ENCODE measurements at regions not wholly inside any gene's neighbourhood (a gene's known extent, or its start where the extent isn't known, plus 50 kb on each side); places are given as distances from the start of the nearest gene placed in this dataset.

DNA sequence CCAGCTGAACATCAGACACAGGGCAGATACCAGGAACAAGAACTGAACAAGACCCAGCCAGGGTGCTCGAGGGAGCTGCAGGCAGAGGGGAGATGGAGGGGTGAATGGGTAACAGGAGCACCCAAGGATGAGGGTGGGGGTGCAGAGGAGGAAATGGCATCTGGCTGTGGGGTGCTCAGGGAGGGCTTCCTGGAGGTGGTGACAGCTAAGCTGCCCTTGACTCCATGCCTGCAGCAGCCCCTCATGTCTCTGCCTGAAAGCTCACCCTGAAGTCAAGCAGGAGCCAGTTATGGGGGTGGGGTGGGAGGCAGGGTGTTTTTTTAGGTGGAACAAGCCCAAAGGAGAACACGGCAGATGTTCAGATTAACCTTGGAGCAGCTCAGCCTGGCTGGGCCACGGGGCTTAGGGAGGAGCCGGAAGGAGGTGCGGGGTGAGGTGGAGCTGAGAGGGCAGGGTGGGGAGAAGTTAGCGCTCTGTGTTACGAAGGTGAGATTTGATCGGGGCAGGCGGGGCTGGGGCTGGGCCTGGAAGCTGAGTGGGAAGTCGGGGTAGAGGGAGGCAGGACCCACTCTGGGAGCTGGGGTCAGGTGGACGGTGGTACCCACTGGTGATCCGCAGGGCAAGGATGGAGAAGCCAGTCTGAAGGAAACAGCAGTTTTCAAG is 143.0 kb downstream of the ENGASE start:
- WGBS, 4 donors = 51 to 59% (median 56%) methylated on average over 12 of the region's 12 CpGs
- H3K27ac ChIP-seq = no peak overlapping the region
- intact Hi-C loops (cut with DNase I) = no loop called here
- ATAC-seq (no peak), DNase-seq (peak in 1 of 5 donors; percentile 37)
- H3K9me3 ChIP-seq = no peaks in the 10 kb centered on the region
- H3K36me3 ChIP-seq = no peaks in the 10 kb centered on the region
- H3K27me3 ChIP-seq = peaks cover 20 to 92% (median 56%) of the 10 kb centered on the region in 9 donors
- TF ChIP-seq POLR2A (IDR thresholded peaks at IDR 0.05) = no peak
- TF ChIP-seq, protein P1, sequence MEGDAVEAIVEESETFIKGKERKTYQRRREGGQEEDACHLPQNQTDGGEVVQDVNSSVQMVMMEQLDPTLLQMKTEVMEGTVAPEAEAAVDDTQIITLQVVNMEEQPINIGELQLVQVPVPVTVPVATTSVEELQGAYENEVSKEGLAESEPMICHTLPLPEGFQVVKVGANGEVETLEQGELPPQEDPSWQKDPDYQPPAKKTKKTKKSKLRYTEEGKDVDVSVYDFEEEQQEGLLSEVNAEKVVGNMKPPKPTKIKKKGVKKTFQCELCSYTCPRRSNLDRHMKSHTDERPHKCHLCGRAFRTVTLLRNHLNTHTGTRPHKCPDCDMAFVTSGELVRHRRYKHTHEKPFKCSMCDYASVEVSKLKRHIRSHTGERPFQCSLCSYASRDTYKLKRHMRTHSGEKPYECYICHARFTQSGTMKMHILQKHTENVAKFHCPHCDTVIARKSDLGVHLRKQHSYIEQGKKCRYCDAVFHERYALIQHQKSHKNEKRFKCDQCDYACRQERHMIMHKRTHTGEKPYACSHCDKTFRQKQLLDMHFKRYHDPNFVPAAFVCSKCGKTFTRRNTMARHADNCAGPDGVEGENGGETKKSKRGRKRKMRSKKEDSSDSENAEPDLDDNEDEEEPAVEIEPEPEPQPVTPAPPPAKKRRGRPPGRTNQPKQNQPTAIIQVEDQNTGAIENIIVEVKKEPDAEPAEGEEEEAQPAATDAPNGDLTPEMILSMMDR (IDR thresholded peaks at IDR 0.05) = no peak
- no peak overlapping the region for H3K4me3 ChIP-seq
- peaks cover 0 to 12% (median 0%) of the 10 kb centered on the region in 12 donors for H3K4me1 ChIP-seq

DNA sequence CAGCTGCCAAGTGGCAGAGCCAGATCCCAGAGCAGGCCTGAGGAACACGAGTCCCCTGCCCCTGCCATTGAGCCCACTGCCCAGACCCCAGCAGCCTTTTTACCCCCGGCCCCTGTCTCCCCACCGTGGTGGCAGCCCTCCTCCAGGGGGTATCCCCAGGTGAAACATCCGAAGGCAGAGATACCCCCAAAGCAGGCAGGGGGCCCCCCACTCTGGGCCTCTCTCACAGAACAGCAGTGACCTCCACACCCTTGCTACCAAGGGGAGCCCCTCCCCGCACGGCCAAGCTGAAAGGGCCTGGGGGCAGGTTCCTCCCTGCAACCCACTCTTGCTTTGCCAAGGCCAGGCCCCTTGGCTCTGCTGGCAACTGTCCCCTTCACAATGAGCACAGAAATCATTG is 142.2 kb downstream of the ENGASE start:
- Histone ChIP-seq H3K4me3 (no peak overlapping the region), H3K4me1 (peaks cover 0 to 12% (median 0%) of the 10 kb centered on the region in 12 donors), H3K27me3 (peaks cover 20 to 92% (median 50%) of the 10 kb centered on the region in 9 donors), H3K36me3 (no peaks in the 10 kb centered on the region), H3K27ac (no peak overlapping the region), H3K9me3 (no peaks in the 10 kb centered on the region)
- peak in 1 of 5 donors; percentile 49 for DNase-seq
- WGBS, 4 donors = 61 to 80% (median 77%) methylated on average over 5 to 6 of the region's 6 CpGs
- TF ChIP-seq, protein P1 (IDR thresholded peaks at IDR 0.05) = no peak
- no peak for TF ChIP-seq POLR2A (IDR thresholded peaks at IDR 0.05)
- intact Hi-C loops (cut with DNase I) = no loop called here
- no peak for ATAC-seq

DNA sequence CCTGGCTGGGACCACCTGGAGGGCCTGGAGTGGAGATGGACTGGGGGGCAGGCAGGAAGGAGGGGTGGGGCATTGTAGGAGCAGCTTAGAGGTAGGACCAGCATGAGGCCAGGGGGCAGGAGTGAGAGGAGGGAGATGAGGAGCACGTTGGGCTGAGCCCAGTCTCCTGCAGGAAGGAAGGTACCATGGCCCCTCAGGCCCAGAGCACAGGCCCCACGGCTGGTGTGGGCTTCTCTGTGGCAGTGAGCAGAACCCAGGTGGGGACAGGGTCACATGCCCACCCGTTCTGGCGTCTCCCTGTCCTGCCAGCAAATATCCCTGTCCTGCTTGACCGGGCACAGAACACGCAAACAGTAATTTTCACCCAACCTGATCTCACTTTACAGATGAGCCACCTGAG is 141.8 kb downstream of the ENGASE start:
- DNase-seq (peak in 1 of 5 donors; percentile 29), ATAC-seq (no peak)
- Histone ChIP-seq H3K27me3 (peaks cover 20 to 92% (median 50%) of the 10 kb centered on the region in 9 donors), H3K27ac (no peak overlapping the region), H3K9me3 (no peaks in the 10 kb centered on the region), H3K4me3 (no peak overlapping the region), H3K36me3 (no peaks in the 10 kb centered on the region), H3K4me1 (peaks cover 0 to 12% (median 0%) of the 10 kb centered on the region in 12 donors)
- intact Hi-C loops (cut with DNase I) = no loop called here
- WGBS, 4 donors = 58 to 69% (median 67%) methylated on average over 5 to 6 of the region's 6 CpGs
- TF ChIP-seq, protein P1 (IDR thresholded peaks at IDR 0.05) = no peak
- no peak for TF ChIP-seq POLR2A (IDR thresholded peaks at IDR 0.05)

DNA sequence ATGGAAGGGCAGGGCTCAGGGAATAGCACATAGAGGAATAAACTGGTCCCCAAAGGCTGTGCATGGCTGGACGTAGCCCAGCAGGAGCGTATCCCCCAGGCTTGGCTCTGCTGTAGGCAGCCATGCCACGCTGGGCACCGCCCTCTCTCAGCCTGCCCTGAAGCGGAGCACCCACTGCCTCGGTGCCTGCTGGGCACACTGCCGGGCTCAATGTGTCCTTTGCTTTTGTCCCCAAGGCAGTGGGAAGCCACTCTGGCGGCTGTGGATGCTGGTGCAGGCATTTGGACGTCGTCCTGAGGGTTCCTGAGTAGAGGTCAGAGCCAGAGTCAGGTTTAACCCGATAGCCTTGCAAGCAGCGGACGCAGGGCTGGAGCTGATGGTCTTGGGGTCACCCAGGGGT is 141.0 kb downstream of the ENGASE start:
- intact Hi-C loops (cut with DNase I) = no loop called here
- Histone ChIP-seq H3K27me3 (peaks cover 17 to 89% (median 43%) of the 10 kb centered on the region in 9 donors), H3K9me3 (no peaks in the 10 kb centered on the region), H3K4me1 (peaks cover 0 to 7% (median 0%) of the 10 kb centered on the region in 12 donors), H3K4me3 (no peak overlapping the region), H3K36me3 (no peaks in the 10 kb centered on the region), H3K27ac (no peak overlapping the region)
- ATAC-seq = no peak
- no peak for TF ChIP-seq POLR2A (IDR thresholded peaks at IDR 0.05)
- TF ChIP-seq, protein P1 (IDR thresholded peaks at IDR 0.05) = no peak
- WGBS, 4 donors = 77 to 85% (median 81%) methylated on average over 11 to 13 of the region's 13 CpGs
- DNase-seq = peak in 1 of 5 donors; percentile 52
